Fibroblast of lung (primary cell): ENCODE measurements at regions not wholly inside any gene's neighbourhood (a gene's known extent, or its start where the extent isn't known, plus 50 kb on each side); places are given as distances from the start of the nearest gene placed in this dataset.

Experiments
- DNase-seq, 2 donors: peaks; one replicate each; pipeline versions ENCODE4 v3.0.0 to v3.0.0-alpha.2; 2010; ENCODE audit warnings: low read depth in 2 of 2
- H2AFZ ChIP-seq: 2 replicates; pipeline ENCODE4 v1.5.1; 2012; ENCODE audit warnings: low read length, control low read depth, inconsistent platforms
- H3K27ac ChIP-seq: 2 replicates; pipeline ENCODE4 v1.5.1; 2011; ENCODE audit warnings: low read length, control low read depth; ENCODE audit not compliant: insufficient read depth
- H3K27me3 ChIP-seq: 2 replicates; pipeline ENCODE4 v1.5.1; 2011; ENCODE audit warnings: mild to moderate bottlenecking, low read length; ENCODE audit not compliant: control insufficient read depth, insufficient read depth
- H3K36me3 ChIP-seq: 2 replicates; pipeline ENCODE4 v1.5.1; 2011; ENCODE audit warnings: low read length; ENCODE audit not compliant: control insufficient read depth, insufficient read depth
- H3K4me1 ChIP-seq: 2 replicates; pipeline ENCODE4 v1.5.1; 2011; ENCODE audit warnings: low read length; ENCODE audit not compliant: control insufficient read depth, insufficient read depth; ENCODE audit errors: extremely low read depth
- H3K4me2 ChIP-seq: 2 replicates; pipeline ENCODE4 v1.5.1; 2011; ENCODE audit warnings: low read length, control low read depth; ENCODE audit not compliant: insufficient read depth; ENCODE audit errors: extremely low read depth
- H3K4me3 ChIP-seq, 4 experiments: fragments of 200-600 bp in 1 of 4; sonication (generic) in 1 of 4; replicated peaks in 1 of 4; 2 replicates each; pipeline ENCODE4 v1.5.1; 2011 to 2016; ENCODE audit warnings: low read length in 4 of 4, low read depth in 3 of 4, mild to moderate bottlenecking in 3 of 4, control low read depth in 2 of 4, inconsistent platforms in 1 of 4, mixed read lengths in 1 of 4; ENCODE audit not compliant: insufficient read depth in 1 of 4; ENCODE audit errors: control extremely low read depth in 1 of 4
- H3K79me2 ChIP-seq: 2 replicates; pipeline ENCODE4 v1.5.1; 2012; ENCODE audit warnings: mild to moderate bottlenecking, low read length, inconsistent platforms; ENCODE audit not compliant: control insufficient read depth, insufficient read depth
- H3K9ac ChIP-seq: 2 replicates; pipeline ENCODE4 v1.5.1; 2011; ENCODE audit warnings: mild to moderate bottlenecking, low read length, control low read depth; ENCODE audit not compliant: insufficient read depth
- H3K9me3 ChIP-seq: 2 replicates; pipeline ENCODE4 v1.5.1; 2012; ENCODE audit warnings: low read depth, low read length; ENCODE audit not compliant: control insufficient read depth, insufficient read depth
- H4K20me1 ChIP-seq: 2 replicates; pipeline ENCODE4 v1.5.1; 2011; ENCODE audit warnings: low read length; ENCODE audit not compliant: control insufficient read depth, insufficient read depth; ENCODE audit errors: extremely low read depth
- EZH2 ChIP-seq: IDR thresholded peaks from 2 replicates; pipeline ENCODE4 v1.5.1; 2012; ENCODE audit warnings: low read length, control low read depth, mild to moderate bottlenecking; ENCODE audit errors: missing control alignments
- TF ChIP-seq, protein P1 (sequence below), 2 donors: IDR thresholded peaks in 1 of 2; conservative IDR thresholded peaks in 1 of 2; 1 replicate in 1 of 2; 2 replicates in 1 of 2; pipeline ENCODE4 v1.5.1; 2011 to 2012; ENCODE audit warnings: low read length in 2 of 2, control low read depth in 1 of 2, inconsistent platforms in 1 of 2, low read depth in 1 of 2, mild to moderate bottlenecking in 1 of 2

DNA sequence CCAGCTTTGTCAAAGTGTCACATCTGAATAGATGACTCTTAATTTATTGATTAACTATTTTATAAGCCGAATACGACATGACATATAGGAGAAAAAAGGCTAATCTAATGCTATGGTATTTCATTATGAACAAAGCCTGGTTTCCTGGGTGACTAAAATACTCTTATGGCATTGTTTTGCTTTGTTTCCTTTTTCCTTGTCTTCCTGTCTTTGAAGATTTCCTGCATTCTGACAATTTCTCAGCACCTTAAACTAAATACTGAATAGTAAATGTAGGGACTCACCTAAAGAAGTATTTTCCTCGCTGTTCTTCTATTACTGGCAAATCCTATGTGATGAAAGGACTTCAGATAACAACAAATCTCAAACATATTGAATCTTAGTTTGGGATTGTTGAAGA lies 1284.5 kb downstream of the EFNA5 start:
- DNase-seq: no peak
- no peak overlapping the region for H3K4me2 ChIP-seq
- no peak overlapping the region for H3K4me3 ChIP-seq

DNA sequence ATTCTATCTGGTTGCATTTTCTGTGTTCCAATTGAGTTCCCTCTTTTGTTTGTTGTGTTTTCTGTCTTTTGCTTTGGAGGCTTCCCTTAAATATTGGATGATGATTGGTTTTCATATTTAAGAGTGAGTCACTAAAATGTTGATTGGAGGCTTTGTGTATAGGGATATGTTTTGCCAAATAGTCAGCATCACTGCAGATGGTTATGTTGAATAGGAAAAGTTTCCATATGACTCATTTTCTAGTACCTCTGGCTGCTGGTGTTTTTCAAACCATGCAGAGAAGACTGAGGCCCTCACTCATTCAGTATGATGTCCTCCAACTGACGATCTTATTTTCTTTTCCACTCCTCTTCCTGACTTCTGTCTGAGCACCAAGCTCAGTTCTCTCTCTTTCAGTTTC lies 1290.0 kb downstream of the EFNA5 start:
- H4K20me1 ChIP-seq: no peaks in the 10 kb centered on the region
- no peaks in the 10 kb centered on the region for H3K4me1 ChIP-seq
- no peak for TF ChIP-seq EZH2
- TF ChIP-seq, protein P1, sequence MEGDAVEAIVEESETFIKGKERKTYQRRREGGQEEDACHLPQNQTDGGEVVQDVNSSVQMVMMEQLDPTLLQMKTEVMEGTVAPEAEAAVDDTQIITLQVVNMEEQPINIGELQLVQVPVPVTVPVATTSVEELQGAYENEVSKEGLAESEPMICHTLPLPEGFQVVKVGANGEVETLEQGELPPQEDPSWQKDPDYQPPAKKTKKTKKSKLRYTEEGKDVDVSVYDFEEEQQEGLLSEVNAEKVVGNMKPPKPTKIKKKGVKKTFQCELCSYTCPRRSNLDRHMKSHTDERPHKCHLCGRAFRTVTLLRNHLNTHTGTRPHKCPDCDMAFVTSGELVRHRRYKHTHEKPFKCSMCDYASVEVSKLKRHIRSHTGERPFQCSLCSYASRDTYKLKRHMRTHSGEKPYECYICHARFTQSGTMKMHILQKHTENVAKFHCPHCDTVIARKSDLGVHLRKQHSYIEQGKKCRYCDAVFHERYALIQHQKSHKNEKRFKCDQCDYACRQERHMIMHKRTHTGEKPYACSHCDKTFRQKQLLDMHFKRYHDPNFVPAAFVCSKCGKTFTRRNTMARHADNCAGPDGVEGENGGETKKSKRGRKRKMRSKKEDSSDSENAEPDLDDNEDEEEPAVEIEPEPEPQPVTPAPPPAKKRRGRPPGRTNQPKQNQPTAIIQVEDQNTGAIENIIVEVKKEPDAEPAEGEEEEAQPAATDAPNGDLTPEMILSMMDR (conservative IDR thresholded peaks at IDR 0.05 in 1 of 2, IDR thresholded peaks at IDR 0.05 in 1 of 2; ENCODE audit: low read depth in 1 of 2, low read length in 2 of 2): no peak
- no peak overlapping the region for H3K27ac ChIP-seq
- H3K27me3 ChIP-seq: no peaks in the 10 kb centered on the region
- no peaks in the 10 kb centered on the region for H3K9me3 ChIP-seq
- H3K36me3 ChIP-seq: no peaks in the 10 kb centered on the region
- no peak overlapping the region for H3K4me3 ChIP-seq
- H3K79me2 ChIP-seq: no peaks in the 10 kb centered on the region
- no peak overlapping the region for H3K9ac ChIP-seq
- DNase-seq: peak; percentile 55 to 85
- H2AFZ ChIP-seq: no peak overlapping the region
- H3K4me2 ChIP-seq: no peak overlapping the region

More for the DNA sequence above, 1284.5 kb downstream of the EFNA5 start:
- H3K4me1 ChIP-seq: no peaks in the 10 kb centered on the region
- no peak overlapping the region for H3K9ac ChIP-seq
- no peaks in the 10 kb centered on the region for H3K27me3 ChIP-seq
- H3K36me3 ChIP-seq: no peaks in the 10 kb centered on the region
- H2AFZ ChIP-seq: no peak overlapping the region
- no peaks in the 10 kb centered on the region for H3K9me3 ChIP-seq
- H3K27ac ChIP-seq: no peak overlapping the region
- TF ChIP-seq EZH2: no peak
- TF ChIP-seq, protein P1 (conservative IDR thresholded peaks at IDR 0.05 in 1 of 2, IDR thresholded peaks at IDR 0.05 in 1 of 2; ENCODE audit: low read depth in 1 of 2, low read length in 2 of 2): no peak
- H4K20me1 ChIP-seq: no peaks in the 10 kb centered on the region
- no peaks in the 10 kb centered on the region for H3K79me2 ChIP-seq

DNA sequence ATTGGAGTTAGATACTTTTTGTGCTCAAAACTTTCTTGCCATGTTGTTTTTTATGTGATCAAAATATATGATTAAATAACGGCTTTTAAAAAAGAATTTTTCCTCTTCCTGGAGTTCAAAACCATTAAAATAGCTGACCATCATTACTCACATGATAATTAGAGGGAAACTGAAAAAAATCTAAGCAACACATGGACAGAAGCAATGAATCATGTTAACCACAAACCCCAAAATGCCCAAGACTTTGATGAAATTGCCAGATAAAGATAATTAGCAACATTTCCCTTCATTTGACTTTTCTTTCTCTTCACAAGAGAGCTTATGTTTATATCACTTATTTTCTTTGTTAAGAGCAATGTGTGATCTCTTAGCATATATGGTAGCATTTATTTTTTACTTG lies 1294.2 kb downstream of the EFNA5 start:
- Histone ChIP-seq H3K4me3 (no peak overlapping the region), H3K9me3 (no peaks in the 10 kb centered on the region), H3K36me3 (no peaks in the 10 kb centered on the region), H3K4me1 (no peaks in the 10 kb centered on the region), H3K4me2 (peak overlapping the region; percentile 13), H3K79me2 (no peaks in the 10 kb centered on the region), H2AFZ (no peak overlapping the region), H3K27me3 (no peaks in the 10 kb centered on the region), H4K20me1 (no peaks in the 10 kb centered on the region), H3K27ac (no peak overlapping the region), H3K9ac (no peak overlapping the region)
- TF ChIP-seq EZH2: no peak
- peak; percentile 11 to 88 for DNase-seq
